ENCODE measurements at regions not wholly inside any gene's neighbourhood (a gene's known extent, or its start where the extent isn't known, plus 50 kb on each side); places are given as distances from the start of the nearest gene placed in this dataset.

DNA sequence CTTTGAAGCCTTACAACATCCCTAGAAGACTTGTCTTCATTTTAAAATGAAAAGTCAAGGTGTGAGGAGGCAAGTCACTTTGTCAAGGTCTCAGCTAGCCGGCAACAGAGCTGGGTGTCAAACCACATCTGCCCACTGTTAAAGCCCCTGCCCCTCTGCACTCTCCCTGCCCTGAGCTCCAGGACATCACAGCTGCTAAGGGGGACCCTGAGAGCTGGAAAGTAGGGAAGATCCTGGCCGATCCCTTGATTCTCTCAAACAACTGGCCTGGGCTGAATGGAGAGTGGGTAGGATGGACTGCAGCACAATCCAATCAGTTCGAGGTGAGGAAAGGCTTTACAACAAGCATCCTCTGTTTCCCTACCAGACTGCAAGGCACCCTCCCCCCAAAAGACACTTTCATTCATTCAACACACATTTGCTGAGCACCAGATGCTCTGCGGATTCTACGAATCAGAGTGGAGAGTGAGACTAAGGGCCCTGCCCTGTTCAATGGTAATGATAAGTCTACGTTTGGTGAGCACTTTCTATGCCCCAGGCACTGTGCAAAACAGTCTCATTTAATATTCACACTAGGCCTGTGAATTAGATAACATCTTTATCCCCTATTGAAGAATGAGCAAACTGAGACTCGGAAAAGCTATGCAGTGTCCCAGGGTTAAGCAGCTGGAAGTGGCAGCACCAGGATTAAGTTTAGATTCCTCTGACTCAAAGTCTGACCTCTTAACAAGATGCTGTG lies 148.1 kb downstream of the HERPUD2 start:
- TF ChIP-seq, protein P1, sequence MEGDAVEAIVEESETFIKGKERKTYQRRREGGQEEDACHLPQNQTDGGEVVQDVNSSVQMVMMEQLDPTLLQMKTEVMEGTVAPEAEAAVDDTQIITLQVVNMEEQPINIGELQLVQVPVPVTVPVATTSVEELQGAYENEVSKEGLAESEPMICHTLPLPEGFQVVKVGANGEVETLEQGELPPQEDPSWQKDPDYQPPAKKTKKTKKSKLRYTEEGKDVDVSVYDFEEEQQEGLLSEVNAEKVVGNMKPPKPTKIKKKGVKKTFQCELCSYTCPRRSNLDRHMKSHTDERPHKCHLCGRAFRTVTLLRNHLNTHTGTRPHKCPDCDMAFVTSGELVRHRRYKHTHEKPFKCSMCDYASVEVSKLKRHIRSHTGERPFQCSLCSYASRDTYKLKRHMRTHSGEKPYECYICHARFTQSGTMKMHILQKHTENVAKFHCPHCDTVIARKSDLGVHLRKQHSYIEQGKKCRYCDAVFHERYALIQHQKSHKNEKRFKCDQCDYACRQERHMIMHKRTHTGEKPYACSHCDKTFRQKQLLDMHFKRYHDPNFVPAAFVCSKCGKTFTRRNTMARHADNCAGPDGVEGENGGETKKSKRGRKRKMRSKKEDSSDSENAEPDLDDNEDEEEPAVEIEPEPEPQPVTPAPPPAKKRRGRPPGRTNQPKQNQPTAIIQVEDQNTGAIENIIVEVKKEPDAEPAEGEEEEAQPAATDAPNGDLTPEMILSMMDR (IDR thresholded peaks at IDR 0.05; ENCODE audit: low read depth, low read length): no peak
- no peaks in the 10 kb centered on the region for H3K27me3 ChIP-seq (ENCODE audit: insufficient read depth, low read depth, severe bottlenecking)
- H3K4me3 ChIP-seq (ENCODE audit: low read depth, low read length): no peak overlapping the region
- DNase-seq: no peak
- H3K36me3 ChIP-seq: no peaks in the 10 kb centered on the region
- H3K9me3 ChIP-seq (ENCODE audit: severe bottlenecking): no peaks in the 10 kb centered on the region
- H3K27ac ChIP-seq: no peak overlapping the region

DNA sequence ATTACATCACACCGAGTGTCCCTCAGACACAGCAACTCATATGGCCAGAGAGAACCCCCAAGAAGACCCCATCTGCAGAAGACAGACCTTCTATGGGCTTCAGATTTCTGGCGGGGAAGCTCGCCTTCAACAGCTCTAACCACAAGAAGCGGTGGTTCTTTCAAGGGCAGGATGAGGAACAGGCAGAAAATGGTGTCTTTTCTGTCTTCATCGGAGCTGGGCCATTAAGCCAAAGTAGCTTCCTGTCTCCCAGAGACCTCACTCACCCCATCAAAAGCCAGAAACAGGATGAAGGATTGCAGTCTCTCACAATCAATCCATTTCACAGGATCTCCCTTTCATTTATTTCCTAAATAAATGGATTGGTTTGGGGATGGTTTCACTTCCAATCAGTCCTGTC lies 149.1 kb downstream of the HERPUD2 start:
- TF ChIP-seq, protein P1 (IDR thresholded peaks at IDR 0.05; ENCODE audit: low read depth, low read length): no peak
- H3K27ac ChIP-seq: no peak overlapping the region
- H3K9me3 ChIP-seq (ENCODE audit: severe bottlenecking): no peaks in the 10 kb centered on the region
- H3K4me3 ChIP-seq (ENCODE audit: low read depth, low read length): no peak overlapping the region
- no peaks in the 10 kb centered on the region for H3K27me3 ChIP-seq (ENCODE audit: insufficient read depth, low read depth, severe bottlenecking)
- H3K36me3 ChIP-seq: no peaks in the 10 kb centered on the region
- DNase-seq: no peak

DNA sequence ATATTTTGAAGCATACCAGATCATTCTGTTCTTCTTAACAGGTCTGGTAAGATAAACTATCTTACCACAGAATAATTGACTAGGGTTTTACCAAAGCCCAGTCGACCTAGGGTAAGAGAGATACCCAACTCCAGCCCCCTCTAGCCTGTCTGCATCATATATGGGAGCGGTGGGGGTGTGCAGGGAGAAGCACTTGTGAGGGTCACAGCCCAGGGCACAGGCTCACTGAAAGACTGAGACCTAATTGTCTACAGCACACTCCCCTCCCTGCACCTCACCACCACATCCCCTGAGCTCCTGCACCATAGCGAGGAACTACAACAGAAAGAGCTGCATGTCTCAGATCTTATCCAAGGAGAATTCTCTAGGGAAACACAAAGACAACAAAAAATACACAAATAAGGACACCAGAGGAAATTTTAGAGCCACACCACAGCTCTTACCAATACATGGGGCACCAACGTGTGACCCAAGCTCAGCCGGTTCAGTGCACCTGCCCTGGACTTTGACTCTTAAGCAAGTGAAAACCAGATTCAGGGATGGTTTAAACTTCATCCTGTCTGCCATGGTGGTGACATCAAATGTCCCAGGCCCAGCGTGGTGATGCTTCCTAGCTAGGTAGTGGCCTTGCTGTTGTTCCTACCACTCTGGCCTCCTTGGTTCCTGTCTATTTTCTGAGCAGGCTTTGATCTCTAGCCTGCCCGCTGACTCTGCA lies 150.8 kb downstream of the HERPUD2 start:
- TF ChIP-seq, protein P1 (IDR thresholded peaks at IDR 0.05; ENCODE audit: low read depth, low read length): no peak
- Histone ChIP-seq H3K36me3 (no peaks in the 10 kb centered on the region), H3K4me3 (ENCODE audit: low read depth, low read length) (no peak overlapping the region), H3K9me3 (ENCODE audit: severe bottlenecking) (no peaks in the 10 kb centered on the region), H3K27me3 (ENCODE audit: insufficient read depth, low read depth, severe bottlenecking) (no peaks in the 10 kb centered on the region), H3K27ac (no peak overlapping the region)
- DNase-seq: no peak

DNA sequence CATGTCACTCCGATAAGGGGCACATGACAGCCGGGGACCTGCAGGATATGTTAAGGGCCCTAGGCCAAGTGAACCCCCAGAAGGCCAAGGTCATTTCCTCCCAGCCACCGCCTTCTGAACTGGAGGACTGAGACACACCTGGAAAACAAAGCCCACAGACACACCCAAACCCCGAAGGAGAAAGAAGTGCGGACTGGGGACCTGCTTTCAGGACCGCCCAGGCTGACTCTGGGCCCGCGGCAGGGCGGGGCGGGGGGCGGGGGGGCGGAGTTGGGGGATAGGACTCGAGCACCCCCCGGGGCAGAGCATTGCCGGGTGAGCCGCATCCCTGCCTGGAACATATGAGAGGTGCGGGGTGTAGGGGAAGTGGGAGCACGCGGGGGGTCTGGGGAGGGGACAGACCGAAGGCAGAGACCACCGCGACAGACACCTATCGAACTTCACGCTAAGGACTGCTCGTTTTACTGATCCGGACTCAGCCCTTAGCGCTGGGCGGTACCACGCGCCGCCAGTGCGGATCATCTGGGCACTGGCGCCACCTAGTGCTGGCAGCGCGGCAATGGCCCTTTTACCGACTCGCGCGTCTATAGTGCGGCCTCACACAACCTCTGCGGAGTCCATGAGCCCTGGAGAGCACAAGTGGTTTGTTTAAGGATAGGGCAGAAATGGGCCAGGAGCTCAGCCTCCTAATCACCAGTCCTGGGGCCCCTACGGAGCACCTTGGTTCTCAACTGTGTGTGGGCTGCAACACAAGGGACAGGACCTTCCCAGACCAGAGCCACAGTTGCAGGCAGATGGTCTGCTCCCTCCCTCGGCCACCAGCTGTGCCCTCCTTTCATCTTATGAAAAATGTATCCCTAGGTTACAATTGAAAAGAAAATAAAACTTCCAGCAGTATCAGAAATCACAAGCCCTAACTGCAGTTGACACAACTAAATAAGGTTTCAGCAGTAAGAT lies 157.6 kb downstream of the HERPUD2 start:
- peak; percentile 77 for DNase-seq
- H3K27ac ChIP-seq: no peak overlapping the region
- peak overlapping the region; percentile 32 for H3K4me3 ChIP-seq (ENCODE audit: low read depth, low read length)
- H3K9me3 ChIP-seq (ENCODE audit: severe bottlenecking): no peaks in the 10 kb centered on the region
- H3K27me3 ChIP-seq (ENCODE audit: insufficient read depth, low read depth, severe bottlenecking): no peaks in the 10 kb centered on the region
- TF ChIP-seq, protein P1 (IDR thresholded peaks at IDR 0.05; ENCODE audit: low read depth, low read length): peak; percentile 94
- no peaks in the 10 kb centered on the region for H3K36me3 ChIP-seq

DNA sequence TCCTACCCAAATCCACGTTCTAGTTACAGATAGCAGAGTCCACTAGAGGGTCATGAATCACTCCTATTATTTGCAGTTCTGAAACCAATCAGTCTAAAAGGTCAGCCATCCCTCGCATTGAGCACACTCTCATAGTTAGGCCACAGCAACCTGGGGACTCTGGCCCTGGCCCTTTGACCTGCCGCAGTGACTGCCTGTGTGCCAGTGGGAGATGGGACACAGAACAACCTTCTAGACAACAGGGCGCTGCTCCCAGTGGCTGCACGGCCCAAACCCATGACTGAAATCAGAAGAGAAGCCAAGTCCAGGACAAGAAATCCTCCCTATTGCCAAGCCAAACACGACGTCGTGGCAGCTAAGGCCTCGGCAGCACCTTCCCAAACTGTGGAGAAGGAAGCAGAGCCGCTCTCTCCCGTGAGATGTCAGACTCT lies 158.5 kb downstream of the HERPUD2 start:
- Histone ChIP-seq H3K27ac (no peak overlapping the region), H3K36me3 (no peaks in the 10 kb centered on the region), H3K27me3 (ENCODE audit: insufficient read depth, low read depth, severe bottlenecking) (no peaks in the 10 kb centered on the region), H3K9me3 (ENCODE audit: severe bottlenecking) (no peaks in the 10 kb centered on the region), H3K4me3 (ENCODE audit: low read depth, low read length) (no peak overlapping the region)
- TF ChIP-seq, protein P1 (IDR thresholded peaks at IDR 0.05; ENCODE audit: low read depth, low read length): no peak
- DNase-seq: no peak

Measured in WERI-Rb-1 (cell line).